AG04449 (cell line): ENCODE measurements at regions not wholly inside any gene's neighbourhood (a gene's known extent, or its start where the extent isn't known, plus 50 kb on each side); places are given as distances from the start of the nearest gene placed in this dataset.

Experiments used
- CTCF ChIA-PET: fragments of 350-600 bp; formaldehyde crosslinking; extraction: SDS; loops from one replicate; lab custom pipeline; 2021; ENCODE audit warnings: antibody characterized with exemption; lab: Yijun Ruan, JAX
- POLR2A ChIA-PET: fragments of 400-600, 350-600 bp; formaldehyde crosslinking; extraction: SDS; loops from one replicate; lab custom pipeline; 2020; ENCODE audit warnings: antibody characterized with exemption, inconsistent platforms; lab: Yijun Ruan, JAX
- DNase-seq: peaks from one replicate; pipeline ENCODE4 v3.0.0-alpha.2; 2010; ENCODE audit warnings: low read depth, low spot score
- H3K4me3 ChIP-seq: 2 replicates; pipeline ENCODE4 v1.5.1; 2011; ENCODE audit warnings: low read depth, mild to moderate bottlenecking, control low read depth, low read length
- CTCF ChIP-seq: IDR thresholded peaks from one replicate; pipeline ENCODE4 v1.5.1; 2011; ENCODE audit warnings: mild to moderate bottlenecking, moderate library complexity, low read length, control low read depth, inconsistent platforms; ENCODE audit not compliant: insufficient read depth; ENCODE audit errors: missing control alignments

GRCh38 chr3:193857996-193858395 is 265.0 kb downstream of the OPA1 start:
- CTCF ChIA-PET: no interaction called here
- POLR2A ChIA-PET: no interaction called here
- H3K4me3 ChIP-seq: no peak overlapping the region
- DNase-seq: peak; percentile 71
- TF ChIP-seq CTCF: no peak

GRCh38 chr3:193859195-193859594 is 266.2 kb downstream of the OPA1 start:
- H3K4me3 ChIP-seq: no peak overlapping the region
- POLR2A ChIA-PET: no interaction called here
- CTCF ChIA-PET: no interaction called here
- no peak for TF ChIP-seq CTCF
- DNase-seq: no peak

GRCh38 chr3:193861012-193861411 is 268.0 kb downstream of the OPA1 start:
- no peak for TF ChIP-seq CTCF
- H3K4me3 ChIP-seq: no peak overlapping the region
- ChIA-PET CTCF (no interaction called here), POLR2A (no interaction called here)
- DNase-seq: no peak

GRCh38 chr3:193862843-193863242 is 269.8 kb downstream of the OPA1 start:
- no peak for DNase-seq
- H3K4me3 ChIP-seq: no peak overlapping the region
- ChIA-PET CTCF (interaction anchor here (0.7 kb wide), 1 partner anchor 19 kb away, joined by 3 read pairs; no protein-coding TSS in a partner anchor), POLR2A (no interaction called here)
- TF ChIP-seq CTCF: no peak

GRCh38 chr3:193863657-193864357 is 270.8 kb downstream of the OPA1 start:
- ChIA-PET POLR2A (no interaction called here), CTCF (interaction anchor here (1.1 kb wide), 1 partner anchor 75 kb away, joined by 3 read pairs; no protein-coding TSS in a partner anchor)
- DNase-seq: no peak
- no peak for TF ChIP-seq CTCF
- no peak overlapping the region for H3K4me3 ChIP-seq

GRCh38 chr3:193865339-193865738 is 270.6 kb upstream of the HES1 start:
- no peak overlapping the region for H3K4me3 ChIP-seq
- DNase-seq: no peak
- TF ChIP-seq CTCF: no peak
- POLR2A ChIA-PET: no interaction called here
- CTCF ChIA-PET: interaction anchor here (1.6 kb wide), 1 partner anchor 46 kb away, joined by 3 read pairs; no protein-coding TSS in a partner anchor
